Smooth muscle cell (in vitro differentiated cells): ENCODE measurements at regions not wholly inside any gene's neighbourhood (a gene's known extent, or its start where the extent isn't known, plus 50 kb on each side); places are given as distances from the start of the nearest gene placed in this dataset.

ENCODE experiments used
- DNase-seq: peaks from one replicate; lab custom pipeline; 2025; ENCODE audit not compliant: unreplicated experiment; lab: John Stamatoyannopoulos, UW
- H2AFZ ChIP-seq: fragments of 200-600 bp; sonication (generic); 2 replicates; pipeline ENCODE4 v1.6.0; 2016; ENCODE audit warnings: antibody characterized with exemption, low read depth, mild to moderate bottlenecking
- H3F3A ChIP-seq: fragments of 200-600 bp; sonication (generic); 2 replicates; pipeline ENCODE4 v1.6.0; 2017; ENCODE audit warnings: antibody characterized with exemption, low read depth
- H3K27ac ChIP-seq: fragments of 200-600 bp; sonication (generic); 2 replicates; pipeline ENCODE4 v1.5.1; 2016; ENCODE audit warnings: low read depth, mild to moderate bottlenecking
- H3K27me3 ChIP-seq: fragments of 200-600 bp; sonication (generic); 2 replicates; pipeline ENCODE4 v1.6.1; 2016; ENCODE audit warnings: low read depth, mild to moderate bottlenecking
- H3K36me3 ChIP-seq: fragments of 200-600 bp; sonication (generic); 2 replicates; pipeline ENCODE4 v1.5.1; 2016; ENCODE audit warnings: low read depth
- H3K4me1 ChIP-seq: fragments of 200-600 bp; sonication (generic); 2 replicates; pipeline ENCODE4 v1.5.1; 2016; ENCODE audit warnings: low read depth
- H3K4me2 ChIP-seq: fragments of 200-600 bp; sonication (generic); 2 replicates; pipeline ENCODE4 v1.6.0; 2016; ENCODE audit warnings: mild to moderate bottlenecking
- H3K4me3 ChIP-seq: fragments of 200-600 bp; sonication (generic); 2 replicates; pipeline ENCODE4 v1.5.1; 2016; ENCODE audit warnings: mild to moderate bottlenecking
- H3K79me2 ChIP-seq: fragments of 200-600 bp; sonication (generic); 2 replicates; pipeline ENCODE4 v1.6.0; 2016; ENCODE audit warnings: low read depth, mild to moderate bottlenecking
- H3K9ac ChIP-seq: fragments of 200-600 bp; sonication (generic); 2 replicates; pipeline ENCODE4 v1.6.0; 2016; ENCODE audit warnings: low read depth
- H3K9me3 ChIP-seq: fragments of 200-600 bp; sonication (generic); replicated peaks from 2 replicates; pipeline ENCODE4 v1.5.1; 2016; ENCODE audit warnings: low read depth
- H4K20me1 ChIP-seq: fragments of 200-600 bp; sonication (generic); 2 replicates; pipeline ENCODE4 v1.6.0; 2016; ENCODE audit warnings: low read depth
- WGBS: methylation state at CpG from one replicate; pipeline ENCODE4 v1.1.7; 2016; ENCODE audit warnings: low lambda C conversion rate; 5-methylcytosine and 5-hydroxymethylcytosine counted together
- TF ChIP-seq, protein P1 (sequence below): fragments of 200-600 bp; sonication (generic); IDR thresholded peaks from 2 replicates; pipeline ENCODE4 v1.5.1; 2017; ENCODE audit warnings: borderline replicate concordance, mild to moderate bottlenecking, antibody characterized with exemption; ENCODE audit not compliant: insufficient read depth, poor library complexity, severe bottlenecking

DNA sequence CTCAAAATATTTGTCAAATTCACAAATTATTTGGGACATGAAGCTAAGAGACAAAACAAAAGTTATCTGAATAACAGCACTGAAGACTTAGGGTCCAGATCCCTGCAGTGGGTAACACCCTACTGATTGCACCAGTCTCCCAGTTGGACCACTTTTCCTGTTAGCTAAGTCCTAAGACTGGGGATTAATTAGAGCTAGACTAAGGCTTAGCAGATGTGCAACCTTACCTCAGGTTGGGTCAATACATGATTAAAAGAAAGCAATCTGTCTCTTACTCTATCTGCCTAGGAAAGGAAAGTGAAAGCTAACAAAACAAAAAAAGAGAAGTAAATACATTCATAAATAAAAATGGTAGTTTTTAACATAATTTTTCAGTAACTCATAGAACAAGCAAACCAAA is 737.2 kb upstream of the CHRM3 start:
- Histone ChIP-seq H2AFZ (peak overlapping the region; percentile 8), H3K36me3 (no peaks in the 10 kb centered on the region), H4K20me1 (no peaks in the 10 kb centered on the region), H3K27me3 (no peaks in the 10 kb centered on the region), H3K9ac (no peak overlapping the region), H3K4me2 (no peak overlapping the region), H3K79me2 (no peaks in the 10 kb centered on the region), H3K27ac (peak overlapping the region; percentile 80), H3K4me3 (no peak overlapping the region), H3K9me3 (no peaks in the 10 kb centered on the region), H3K4me1 (peaks cover 19% of the 10 kb centered on the region), H3F3A (no peaks in the 10 kb centered on the region)
- TF ChIP-seq, protein P1, sequence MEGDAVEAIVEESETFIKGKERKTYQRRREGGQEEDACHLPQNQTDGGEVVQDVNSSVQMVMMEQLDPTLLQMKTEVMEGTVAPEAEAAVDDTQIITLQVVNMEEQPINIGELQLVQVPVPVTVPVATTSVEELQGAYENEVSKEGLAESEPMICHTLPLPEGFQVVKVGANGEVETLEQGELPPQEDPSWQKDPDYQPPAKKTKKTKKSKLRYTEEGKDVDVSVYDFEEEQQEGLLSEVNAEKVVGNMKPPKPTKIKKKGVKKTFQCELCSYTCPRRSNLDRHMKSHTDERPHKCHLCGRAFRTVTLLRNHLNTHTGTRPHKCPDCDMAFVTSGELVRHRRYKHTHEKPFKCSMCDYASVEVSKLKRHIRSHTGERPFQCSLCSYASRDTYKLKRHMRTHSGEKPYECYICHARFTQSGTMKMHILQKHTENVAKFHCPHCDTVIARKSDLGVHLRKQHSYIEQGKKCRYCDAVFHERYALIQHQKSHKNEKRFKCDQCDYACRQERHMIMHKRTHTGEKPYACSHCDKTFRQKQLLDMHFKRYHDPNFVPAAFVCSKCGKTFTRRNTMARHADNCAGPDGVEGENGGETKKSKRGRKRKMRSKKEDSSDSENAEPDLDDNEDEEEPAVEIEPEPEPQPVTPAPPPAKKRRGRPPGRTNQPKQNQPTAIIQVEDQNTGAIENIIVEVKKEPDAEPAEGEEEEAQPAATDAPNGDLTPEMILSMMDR, result no peak
- no peak for DNase-seq

DNA sequence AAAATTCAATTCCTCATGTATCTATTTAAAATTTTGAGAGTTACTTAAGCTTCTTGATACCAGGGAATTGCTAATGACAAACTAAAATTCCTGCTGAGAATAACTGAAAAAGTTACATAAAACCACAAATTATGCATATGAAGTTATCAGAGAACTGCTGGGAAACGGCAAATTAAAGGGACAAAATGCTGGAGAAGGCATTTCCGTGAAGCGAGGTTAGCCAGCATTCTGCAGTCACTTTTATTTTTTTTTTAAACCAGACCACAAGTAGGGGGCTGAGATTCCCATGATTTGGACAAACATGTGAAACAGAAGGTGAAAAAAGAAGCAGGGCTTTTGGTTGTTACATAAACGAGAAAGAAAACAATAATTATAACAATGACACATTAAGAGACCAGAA is 737.6 kb upstream of the CHRM3 start:
- 68% methylated on average over 4 of the region's 4 CpGs for WGBS
- no peak for DNase-seq
- TF ChIP-seq, protein P1, result no peak
- no peaks in the 10 kb centered on the region for H4K20me1 ChIP-seq
- peak overlapping the region; percentile 80 for H3K27ac ChIP-seq
- no peak overlapping the region for H3K4me3 ChIP-seq
- H3K9me3 ChIP-seq, result no peaks in the 10 kb centered on the region
- no peaks in the 10 kb centered on the region for H3K27me3 ChIP-seq
- H3K36me3 ChIP-seq, result no peaks in the 10 kb centered on the region
- H3K4me1 ChIP-seq, result peaks cover 19% of the 10 kb centered on the region
- H3F3A ChIP-seq, result no peaks in the 10 kb centered on the region
- peak overlapping the region; percentile 62 for H3K4me2 ChIP-seq
- no peaks in the 10 kb centered on the region for H3K79me2 ChIP-seq
- H2AFZ ChIP-seq, result peak overlapping the region; percentile 8
- H3K9ac ChIP-seq, result peak overlapping the region; percentile 14

DNA sequence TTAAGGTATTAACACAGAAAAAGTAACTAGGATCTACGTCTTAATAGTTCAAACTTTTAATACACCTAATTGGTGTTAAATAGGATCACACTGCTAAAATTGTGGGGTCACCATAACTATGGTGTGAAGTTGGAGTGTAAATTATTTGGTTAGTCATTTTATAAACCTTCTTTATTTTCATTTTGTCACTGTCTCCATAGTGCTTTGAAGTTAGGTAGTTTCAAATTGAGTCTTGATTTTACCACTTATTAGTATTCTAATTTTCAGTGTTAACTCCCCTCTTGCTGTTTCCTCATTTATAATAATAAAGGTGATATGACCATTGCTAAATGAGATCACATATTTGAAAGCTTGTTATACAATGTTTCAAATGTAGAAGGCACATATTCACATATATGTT is 738.1 kb upstream of the CHRM3 start:
- Histone ChIP-seq H3K27me3 (no peaks in the 10 kb centered on the region), H3K79me2 (no peaks in the 10 kb centered on the region), H3K36me3 (no peaks in the 10 kb centered on the region), H4K20me1 (no peaks in the 10 kb centered on the region), H3K4me3 (no peak overlapping the region), H3F3A (no peaks in the 10 kb centered on the region), H3K4me1 (peaks cover 19% of the 10 kb centered on the region), H3K4me2 (peak overlapping the region; percentile 62), H3K9ac (peak overlapping the region; percentile 14), H3K27ac (peak overlapping the region; percentile 80), H2AFZ (peak overlapping the region; percentile 8), H3K9me3 (no peaks in the 10 kb centered on the region)
- TF ChIP-seq, protein P1, result no peak
- 39% methylated on average over 1 of the region's 1 CpG for WGBS
- no peak for DNase-seq

DNA sequence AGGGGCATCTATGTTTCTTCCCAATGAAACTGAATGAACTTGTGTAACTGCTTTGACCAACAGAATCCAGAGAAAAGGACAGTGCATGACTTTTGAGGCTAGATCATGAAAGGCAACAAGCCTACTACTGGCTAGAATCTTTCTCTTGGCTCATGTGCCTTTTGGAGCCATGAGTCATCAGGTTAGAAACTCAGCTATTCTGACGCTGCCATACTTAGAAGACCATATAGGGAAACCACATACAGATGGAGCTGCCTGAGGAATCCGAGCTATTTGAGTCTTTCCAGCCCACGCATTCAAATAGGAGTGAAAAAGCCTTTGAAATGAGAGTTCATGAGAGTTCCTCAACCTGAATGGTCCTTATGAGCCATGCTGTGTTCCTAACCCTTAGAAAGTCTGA is 738.5 kb upstream of the CHRM3 start:
- Histone ChIP-seq H3K9me3 (no peaks in the 10 kb centered on the region), H3K9ac (peak overlapping the region; percentile 29), H3F3A (no peaks in the 10 kb centered on the region), H3K4me1 (peaks cover 19% of the 10 kb centered on the region), H2AFZ (peak overlapping the region; percentile 8), H3K36me3 (no peaks in the 10 kb centered on the region), H3K4me2 (peak overlapping the region; percentile 62), H3K79me2 (no peaks in the 10 kb centered on the region), H3K4me3 (no peak overlapping the region), H4K20me1 (no peaks in the 10 kb centered on the region), H3K27ac (peak overlapping the region; percentile 94), H3K27me3 (no peaks in the 10 kb centered on the region)
- TF ChIP-seq, protein P1, result no peak
- WGBS, result 1% methylated on average over 3 of the region's 3 CpGs
- no peak for DNase-seq
